Muscle of arm (tissue), 1 donor: ENCODE measurements at regions not wholly inside any gene's neighbourhood (a gene's known extent, or its start where the extent isn't known, plus 50 kb on each side); places are given as distances from the start of the nearest gene placed in this dataset.

Experiments
- DNase-seq: peaks from one replicate; pipeline ENCODE4 v3.0.0-alpha.2; 2013

DNA sequence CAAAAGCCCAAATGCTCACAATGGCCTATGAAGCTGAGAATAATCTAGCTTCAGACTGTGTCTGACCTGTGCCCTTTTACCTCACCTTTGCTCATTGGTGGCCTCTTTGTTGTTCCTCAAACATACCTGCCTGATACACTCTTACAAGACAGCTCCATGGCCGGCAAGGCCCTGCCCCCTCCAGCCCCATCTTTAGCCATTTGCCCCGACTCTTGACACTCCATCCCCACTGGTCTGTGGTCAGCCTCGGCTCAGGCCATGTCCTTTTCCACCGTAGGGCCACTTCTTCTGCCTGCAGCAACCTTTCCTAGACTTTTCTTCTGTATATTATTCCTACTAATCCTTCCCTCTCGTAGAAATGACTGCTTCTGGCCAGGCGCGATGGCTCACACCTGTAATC, 265.2 kb downstream of the RPS24 start:
- no peak for DNase-seq

DNA sequence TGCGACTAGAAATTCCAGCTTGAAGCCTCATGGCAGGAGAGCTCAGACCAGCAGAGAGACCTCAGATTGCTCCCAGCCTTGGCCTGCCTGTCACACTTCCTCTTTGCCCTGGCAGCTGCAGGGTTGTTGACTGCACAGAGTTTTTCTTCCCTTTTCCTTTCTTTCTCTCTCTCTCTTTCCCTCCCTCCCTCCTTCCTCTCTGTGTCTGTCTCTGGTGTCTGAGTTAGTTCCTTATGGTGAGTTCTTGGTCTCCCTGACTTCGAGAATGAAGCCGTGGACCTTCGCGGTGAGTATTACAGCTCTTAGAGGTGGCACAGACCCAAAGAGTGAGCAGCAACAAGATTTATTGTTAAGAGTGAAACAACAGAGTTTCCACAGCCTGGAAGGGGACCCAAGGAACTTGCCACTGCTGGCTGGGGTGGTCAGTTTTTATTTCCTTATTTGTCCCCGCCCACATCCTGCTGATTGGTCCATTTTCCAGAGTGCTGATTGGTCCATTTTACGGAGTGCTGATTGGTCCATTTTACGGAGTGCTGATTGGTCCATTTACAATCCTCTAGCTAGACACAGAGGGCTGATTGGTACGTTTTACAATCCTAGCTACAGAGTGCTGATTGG, 266.3 kb downstream of the RPS24 start:
- no peak for DNase-seq

DNA sequence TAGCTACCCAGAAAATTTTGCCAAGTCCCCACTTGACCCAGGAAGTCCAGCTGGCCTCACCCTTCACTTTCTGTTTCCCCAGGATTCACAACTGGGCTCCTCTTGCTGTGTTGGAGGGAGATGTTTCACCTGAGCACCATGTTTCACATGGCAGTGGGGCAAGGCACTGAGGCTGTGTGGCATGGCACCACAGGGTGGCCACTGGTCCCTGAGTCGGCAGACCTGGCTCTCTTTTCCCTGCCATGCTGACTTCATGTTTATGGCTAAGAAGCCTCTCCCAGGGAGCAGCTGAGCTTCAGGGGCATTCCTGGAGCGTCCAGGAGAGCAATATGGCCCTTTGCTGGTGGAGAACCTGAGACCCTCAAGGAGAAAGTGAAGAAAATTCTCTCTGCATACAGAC, 266.9 kb downstream of the RPS24 start:
- DNase-seq: no peak

DNA sequence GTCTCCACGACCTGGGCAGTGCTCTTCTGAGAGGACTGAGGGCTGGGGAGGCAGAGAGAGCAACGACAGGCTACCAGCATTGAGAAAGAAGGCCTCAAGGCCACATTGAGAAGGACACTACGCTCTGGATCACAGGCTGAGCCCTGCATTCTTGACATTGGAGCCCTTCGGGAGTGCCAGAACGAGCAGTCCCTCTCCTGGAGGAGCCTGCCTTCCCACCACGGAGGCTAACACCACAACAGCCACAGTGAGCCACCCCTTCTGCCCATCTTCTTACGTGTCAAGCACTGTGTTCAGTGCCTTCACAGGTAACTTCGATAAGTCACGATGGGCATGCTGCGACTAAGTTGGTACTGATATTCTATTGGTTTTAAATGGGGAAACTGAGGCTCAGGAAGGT, 267.8 kb downstream of the RPS24 start:
- DNase-seq: no peak

DNA sequence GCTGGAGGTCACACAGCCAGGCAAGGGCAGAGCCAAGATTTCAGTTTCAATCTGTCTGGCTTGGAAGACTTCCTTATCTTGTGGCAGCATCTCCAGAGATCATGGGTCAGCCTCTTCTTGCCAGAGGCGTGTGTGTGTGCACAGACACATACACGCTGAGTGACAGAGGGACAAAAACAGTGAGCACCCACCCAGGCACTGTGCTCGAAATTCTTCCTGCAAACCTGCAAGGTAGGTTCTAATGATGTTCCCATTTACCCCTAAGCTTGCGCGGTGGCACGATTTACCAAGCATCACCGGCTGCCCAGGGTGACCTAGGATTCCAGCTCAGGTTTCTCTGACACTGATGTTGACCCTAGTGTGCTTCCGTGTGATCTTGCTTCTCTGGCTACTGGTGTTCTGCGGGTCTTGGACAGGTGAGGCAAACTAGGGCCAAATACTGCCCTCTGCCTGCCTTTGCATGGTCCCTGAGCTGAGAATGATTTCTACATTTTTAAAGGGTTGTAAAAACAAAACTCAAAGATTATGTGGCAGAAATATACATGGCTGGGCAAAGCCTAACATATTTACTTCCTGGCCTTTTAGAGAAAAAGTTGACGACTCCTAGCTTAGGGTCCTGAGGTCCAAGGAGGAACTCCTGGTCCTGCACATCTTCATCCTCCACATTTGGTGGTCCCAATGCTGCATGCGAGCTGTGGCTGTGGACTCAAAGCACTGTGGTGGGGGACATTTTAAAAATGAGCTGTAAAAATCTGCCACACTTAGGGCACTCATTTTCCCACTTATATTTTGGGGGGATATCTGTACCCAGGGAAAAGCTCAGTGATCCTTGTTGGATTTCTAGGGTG, 268.5 kb downstream of the RPS24 start:
- no peak for DNase-seq

DNA sequence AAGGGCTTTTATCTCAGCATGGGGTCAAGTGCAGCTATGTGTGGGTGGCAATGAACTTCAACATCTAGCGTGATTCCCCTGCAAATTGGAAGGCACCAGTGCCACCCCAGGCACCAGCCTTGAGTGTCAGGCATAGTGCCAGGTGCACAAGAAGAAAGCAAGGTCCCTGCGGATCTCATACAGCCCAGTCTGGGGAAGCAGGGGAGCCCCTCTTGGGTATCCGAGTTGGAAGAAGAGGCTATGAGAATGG, 269.0 kb downstream of the RPS24 start:
- no peak for DNase-seq

DNA sequence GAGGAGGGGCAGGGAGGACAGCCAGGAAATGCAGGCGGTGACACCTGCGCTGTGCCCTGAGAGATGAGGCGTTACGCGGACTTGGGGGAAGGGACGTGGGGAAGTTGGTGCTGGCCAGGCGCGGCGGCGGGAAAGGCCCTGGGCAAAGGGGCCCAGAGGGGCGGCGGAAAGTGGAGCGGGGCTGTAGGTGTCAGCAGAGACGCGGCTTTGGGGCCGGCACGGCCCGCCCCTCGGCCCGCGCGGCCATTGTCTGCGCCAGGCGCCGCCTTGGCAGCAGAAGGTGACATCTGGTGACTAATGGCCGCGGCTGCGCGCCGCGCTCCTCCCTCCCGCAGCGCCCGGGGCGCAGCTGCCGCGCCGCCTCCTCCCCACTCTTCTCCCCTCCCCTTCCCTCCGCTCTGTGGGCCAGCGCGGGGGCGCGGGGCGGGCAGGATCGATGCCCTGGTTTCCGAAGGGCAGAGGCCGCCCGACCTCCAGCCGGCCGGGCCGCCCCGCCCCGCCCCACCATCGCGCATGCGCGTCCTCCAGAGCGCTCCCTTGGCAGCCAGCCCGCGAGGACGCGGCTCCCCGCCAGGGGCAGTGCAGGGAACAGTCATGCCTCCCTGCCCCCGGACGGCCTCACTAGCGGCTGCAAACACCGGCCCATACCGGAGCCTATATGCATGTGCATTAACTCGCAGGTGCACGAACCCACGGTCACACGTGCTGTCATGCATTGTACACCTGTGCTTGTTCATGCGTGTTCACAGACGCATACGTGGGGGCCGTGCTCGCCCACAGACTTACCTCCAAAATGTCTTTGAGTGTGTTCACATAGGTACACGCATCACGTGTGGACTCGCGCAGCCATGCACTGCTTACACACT, 269.6 kb downstream of the RPS24 start:
- DNase-seq: peak; percentile 89

DNA sequence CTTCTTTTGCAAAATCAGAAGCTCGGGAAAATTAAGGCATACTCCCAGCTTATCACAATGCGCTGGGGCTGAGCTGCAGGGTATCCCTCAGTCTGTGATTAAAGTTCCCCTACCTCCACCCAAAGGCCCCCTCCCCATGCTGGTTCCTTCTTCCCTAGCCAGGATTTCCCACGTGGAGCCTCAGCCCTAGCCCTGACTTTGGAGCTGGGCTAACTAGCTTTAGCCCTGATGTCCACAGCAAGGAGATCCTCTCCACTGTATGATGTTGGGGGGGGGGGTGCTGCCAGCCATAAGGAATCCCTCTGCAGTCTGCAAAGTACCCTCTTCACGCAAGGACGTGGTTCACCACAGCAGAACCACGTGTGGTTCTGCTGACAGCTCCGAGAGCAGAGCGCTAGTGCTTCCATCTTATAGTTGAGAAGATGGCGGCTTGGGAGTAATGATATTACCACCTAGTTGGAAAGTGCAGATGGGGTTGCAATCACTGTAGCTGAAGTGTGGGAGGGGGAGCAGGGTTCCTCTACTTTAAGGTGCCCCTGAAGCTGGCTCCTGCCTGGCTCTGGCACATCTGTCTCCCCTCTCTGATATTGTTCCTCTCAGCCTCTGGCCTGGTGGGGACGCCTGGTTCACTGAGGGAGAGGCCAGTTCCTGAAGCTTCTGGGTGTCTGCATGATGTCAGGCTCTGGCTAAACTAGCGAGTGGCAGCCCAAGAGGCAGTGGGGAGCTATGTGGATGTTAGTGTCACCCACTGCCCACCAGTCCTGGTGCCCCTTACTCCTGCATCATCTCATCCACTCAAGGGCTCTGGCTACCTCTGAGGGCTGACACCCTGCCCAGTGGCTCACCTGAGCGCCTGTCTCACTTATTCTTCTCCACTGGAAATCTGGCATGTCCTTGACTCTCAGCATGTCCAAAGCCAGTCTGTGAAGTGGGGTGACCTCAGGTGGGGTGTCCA, 270.7 kb downstream of the RPS24 start:
- DNase-seq: no peak

DNA sequence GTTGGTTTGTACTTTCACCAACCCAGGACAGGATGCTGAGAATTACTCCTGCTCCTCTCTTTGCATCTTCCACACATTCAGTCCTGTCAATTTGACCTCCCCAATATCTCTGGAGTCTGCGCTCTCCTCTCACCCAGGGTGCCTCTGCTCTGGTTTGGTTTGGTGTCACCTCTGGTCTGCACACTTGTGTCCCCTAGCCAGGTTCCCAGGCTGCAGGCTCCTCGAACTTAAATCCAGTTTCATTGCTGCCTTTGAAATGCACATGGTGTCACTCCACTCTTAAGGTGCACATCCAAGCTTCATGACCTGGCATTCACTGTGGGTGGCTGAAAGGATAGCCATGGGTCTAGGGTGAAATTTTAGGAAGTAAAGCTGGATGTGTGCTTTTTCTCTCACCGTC, 271.6 kb downstream of the RPS24 start:
- no peak for DNase-seq

DNA sequence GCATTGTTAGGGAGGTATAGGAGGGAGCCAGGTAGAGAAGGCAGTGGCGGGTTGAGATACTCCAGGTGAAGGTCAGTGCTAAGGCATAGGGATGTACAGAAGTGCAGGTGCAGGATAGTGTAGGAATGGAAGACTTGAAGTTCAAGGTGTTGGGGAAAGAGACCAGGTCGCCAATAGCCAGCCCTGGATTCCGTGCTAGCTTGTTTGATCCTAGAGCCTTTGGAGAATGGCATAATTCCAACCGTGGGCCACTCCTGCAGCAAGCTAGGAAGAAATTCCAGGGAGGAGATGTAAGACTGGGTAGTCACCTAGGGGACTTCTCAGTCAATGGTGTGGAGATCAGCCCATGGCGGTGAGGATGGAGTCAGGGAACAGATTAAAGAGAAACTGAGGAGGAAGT, 272.7 kb downstream of the RPS24 start:
- DNase-seq: no peak

DNA sequence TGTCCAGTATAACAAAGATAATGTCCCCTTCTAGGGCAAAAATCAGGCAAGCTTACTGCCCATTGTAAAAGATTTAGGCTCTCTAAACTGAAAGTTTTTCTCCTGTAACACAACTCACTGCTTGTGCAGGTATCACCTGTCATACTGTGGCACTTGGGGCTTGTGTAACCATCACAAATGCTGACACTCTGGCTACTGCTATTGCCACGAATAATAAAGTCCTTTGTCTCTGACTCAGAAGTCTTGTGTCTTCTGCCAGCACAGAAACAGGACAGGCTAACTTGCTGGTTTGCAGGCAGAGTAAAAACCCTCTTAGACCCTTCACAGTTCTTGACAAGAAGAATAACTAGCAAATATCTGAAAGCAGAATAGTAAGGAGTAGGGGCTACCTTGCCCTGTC, 273.9 kb downstream of the RPS24 start:
- DNase-seq: no peak

DNA sequence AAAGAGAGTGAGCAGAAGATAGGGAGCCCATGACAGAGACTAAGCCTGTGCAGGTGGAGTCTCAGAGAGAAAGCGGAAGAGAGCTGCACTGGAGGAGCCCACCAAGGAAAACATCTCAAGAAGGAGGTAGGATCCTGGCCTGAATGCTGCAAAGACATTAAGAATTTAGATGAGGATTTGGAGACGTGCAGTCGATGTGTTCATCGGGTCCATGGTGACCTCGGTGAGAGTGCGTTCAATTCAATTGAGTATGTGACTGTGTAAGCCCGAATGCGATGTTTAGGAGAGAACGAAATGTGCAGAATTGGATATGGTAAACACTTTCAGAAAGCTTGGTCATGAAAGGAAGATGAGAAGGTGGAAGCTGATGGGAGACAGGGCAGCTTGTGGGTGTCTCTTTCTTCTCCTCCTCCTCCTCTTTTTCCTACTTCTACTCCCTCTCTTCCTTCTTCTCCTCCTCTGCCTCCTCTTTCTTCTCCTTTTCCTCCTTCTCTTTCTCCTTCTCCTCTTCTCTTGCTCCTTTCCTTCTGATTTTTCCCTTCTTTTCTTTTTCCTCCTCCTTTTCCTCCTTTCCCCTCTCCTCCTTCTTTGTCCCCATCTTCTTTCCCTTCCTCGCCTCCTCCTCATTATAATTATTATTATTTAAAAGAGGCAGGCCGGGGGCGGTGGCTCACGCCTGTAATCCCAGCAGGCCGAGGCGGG, 276.0 kb downstream of the RPS24 start:
- no peak for DNase-seq

DNA sequence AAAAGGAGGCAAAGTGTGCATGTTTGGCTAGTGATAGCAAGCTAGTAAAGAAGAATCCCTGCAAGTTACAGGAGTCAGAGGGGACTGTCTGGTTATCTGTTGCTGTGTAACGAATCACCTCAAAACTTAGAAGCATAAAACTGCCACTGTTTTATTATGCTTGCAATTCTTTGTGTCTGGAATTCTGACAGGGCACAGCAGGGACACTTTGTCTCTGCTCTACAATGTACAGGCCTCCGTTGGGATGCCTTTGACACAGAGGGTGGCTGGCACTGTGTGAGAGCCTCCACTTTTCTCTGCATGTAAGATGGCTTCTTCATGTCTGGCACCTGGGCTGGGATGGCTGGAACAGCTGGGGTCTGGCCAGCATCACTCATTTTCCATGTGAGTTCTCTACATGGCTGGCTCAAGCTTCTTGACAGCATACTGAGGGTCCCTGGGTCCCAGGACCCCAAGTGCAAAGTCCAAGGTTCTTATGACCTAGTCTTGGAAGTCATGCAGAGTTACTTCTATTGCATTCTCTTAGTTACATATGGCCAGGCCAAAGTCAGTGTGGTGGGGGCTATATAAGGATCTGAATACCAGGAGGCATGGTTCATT, 276.9 kb downstream of the RPS24 start:
- DNase-seq: no peak

DNA sequence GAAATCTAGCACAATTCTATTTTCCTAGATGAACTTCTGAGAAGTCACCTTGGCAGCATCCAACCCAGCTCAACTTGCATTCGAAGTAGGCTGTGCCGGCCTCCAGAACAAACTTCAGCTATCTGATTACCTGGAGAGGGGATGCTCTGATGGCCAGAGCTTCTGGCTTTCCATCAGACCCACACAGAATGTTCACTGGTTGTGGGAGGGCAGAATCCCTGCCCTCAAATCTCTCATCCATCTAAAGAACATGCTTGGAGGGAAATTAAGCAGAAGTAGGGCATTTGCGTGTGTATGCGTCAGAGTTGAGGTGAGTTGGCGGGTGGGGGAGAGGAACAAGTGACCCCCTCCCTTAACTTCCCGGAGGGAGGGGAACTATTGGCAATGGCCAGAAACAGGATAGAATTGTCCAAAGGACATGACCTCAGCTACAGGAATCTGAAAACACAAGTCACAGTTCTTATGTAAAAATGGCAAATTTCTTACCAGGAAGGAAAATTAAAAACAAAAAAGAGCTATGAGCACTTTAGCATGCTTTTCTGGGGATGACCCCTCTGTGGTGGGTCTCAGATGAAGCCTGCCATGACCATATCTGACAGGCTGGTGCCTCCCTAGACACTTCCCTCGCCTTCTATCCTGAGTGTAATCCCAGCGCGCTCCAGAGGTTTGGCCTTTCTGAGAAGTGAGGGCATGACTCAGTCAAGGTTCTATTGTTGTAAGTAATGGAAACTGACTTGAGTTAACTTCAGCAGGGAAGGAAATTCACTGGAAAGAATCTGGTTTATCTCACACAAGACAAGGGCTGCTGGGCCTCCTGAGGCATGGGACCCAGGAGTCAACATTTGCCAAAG, 278.8 kb downstream of the RPS24 start:
- no peak for DNase-seq

DNA sequence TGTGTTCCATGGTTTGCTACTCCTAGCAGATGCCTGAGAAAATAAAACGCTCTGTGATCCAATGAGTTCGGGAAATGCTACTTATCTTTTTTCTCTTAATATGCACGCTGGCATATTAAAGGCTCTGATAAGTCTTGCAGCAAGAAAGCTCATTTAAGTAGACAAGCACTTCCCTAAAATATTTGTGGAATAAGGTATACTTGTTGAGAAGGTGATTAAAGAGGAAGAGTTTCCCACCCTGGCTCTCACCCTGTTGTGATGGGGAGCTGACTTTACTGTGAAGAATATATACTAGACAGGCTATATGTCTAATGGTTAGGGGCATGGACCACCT, 279.4 kb downstream of the RPS24 start:
- no peak for DNase-seq

DNA sequence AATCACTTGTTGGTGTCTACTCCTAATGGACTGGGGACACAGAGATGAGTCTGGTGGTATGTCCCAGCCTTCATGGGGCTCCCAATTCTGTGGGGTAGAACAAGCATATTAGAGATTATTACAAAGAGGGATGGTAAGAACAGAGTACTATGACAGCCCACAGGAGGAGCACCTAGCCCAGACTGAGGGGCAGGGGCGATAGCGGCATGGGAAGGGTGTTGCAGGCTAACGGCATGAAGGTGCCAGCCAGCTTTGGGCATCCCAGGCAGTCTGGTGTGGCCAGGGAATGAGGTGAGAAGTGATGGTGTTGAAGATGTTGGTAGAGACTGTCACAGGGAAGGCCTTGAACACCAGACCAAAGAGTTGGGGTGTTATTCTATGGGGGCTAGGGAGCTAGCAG, 280.0 kb downstream of the RPS24 start:
- DNase-seq: no peak

DNA sequence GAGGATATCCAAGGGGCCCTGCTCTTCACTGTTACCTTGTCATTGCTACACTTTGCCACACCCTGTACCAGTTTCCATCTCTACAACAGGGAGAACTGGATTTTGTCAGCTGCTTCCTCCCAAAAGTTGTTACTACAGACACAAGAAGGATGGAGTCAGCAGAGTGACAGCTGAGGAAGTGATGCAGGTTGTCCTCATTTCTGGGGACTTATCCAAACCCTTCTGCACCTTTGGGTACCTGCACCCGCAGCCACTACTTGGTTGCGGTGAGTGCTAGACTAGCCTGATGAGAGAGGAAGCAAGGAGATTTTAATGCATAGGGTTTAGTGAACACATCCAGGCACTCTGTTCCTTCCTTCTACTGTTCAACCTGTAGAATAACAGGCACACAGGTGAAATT, 281.0 kb downstream of the RPS24 start:
- no peak for DNase-seq

DNA sequence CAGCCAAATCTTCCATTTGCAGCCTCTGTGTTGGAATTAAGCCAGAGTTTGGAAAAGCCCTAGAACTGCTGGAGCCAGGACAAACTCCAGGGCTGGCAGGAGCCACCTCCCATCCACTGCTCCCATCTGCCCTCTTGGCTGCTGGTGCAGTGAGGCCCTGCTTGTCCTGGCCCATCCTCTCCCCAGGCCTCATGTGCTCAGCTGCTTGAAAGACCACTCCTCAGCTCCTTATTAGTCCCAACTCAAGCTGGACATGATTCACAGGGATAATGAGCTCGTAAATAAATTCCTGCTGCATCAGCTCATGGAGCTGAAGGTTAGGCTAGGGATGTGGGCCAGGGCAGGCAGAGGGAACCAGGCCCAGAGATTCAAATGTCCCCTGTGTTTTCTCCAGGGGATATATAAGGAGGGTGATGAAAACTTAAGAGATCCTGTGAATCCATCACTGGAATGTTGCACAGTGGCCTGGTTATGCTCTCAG, 282.8 kb downstream of the RPS24 start:
- peak; percentile 62 for DNase-seq

DNA sequence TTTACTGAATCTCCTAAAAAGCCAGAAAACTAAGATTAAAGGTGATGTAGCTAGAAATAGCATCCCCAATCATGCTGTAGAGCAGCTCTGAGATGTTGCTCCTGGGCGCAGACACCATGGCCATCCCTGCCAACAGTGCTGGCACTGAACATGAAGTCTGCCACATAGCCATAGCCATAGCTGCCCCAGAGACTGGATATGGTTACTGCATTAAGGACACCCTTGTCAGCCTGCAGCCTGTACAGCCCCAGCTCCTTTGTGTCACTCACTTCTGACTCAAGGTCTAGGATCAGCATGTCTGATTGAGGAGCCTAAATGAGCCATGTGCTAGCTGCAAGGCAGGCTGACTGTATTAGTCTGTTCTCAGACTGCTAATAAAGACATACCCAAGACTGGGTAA, 284.6 kb downstream of the RPS24 start:
- no peak for DNase-seq

DNA sequence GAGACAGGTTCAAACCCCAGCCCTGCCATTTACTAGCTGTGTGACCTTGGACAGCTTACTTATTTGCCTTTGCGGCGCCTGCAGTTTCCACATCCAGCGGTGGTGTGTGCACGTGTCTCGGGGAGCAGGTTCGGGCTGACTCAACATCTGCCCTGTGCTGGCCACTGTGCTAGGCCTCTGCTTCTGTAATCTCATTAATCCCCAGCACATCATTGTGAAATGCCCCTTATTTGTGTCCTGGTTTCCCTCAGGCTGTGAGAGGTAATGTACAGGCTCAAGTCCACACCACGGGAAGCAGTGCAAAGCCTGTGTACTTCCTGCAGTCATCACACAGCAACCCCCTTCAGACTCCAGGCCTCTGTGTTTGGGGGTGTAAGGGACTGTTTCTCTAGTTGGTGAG, 285.7 kb downstream of the RPS24 start:
- DNase-seq: no peak
